HFF-Myc (cell line): ENCODE measurements at regions not wholly inside any gene's neighbourhood (a gene's known extent, or its start where the extent isn't known, plus 50 kb on each side); places are given as distances from the start of the nearest gene placed in this dataset.

Source experiments
- DNase-seq: peaks from one replicate; pipeline ENCODE4 v3.0.0-alpha.2; 2011; ENCODE audit warnings: low read depth; ENCODE audit errors: extremely low read depth
- H3K4me3 ChIP-seq: replicated peaks from 2 replicates; pipeline ENCODE4 v1.5.1; 2011; ENCODE audit warnings: low read depth, mild to moderate bottlenecking, control low read depth, low read length
- TF ChIP-seq, protein P1 (sequence below): IDR thresholded peaks from 2 replicates; pipeline ENCODE4 v1.5.1; 2012; ENCODE audit warnings: mild to moderate bottlenecking, low read depth, low read length, control low read depth; ENCODE audit errors: missing control alignments

DNA sequence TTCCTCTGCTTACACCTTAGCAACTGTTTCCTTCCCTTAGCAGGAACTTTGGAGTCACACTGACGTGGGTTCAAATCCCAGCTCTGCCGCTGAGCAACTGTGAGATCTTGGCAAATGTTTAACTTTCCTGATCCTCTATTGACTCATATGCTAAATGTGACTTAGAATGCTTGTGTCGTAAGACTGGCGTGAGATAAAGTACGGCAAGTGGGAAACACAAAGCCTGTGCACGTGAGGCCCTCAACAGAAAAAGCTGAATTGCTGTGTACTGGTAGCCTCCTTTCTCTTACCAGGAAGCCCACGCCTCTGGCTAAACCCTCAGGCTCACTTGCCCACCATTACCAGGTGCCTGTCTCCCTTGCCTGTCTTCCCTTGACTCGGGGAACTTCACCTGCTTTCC lies 135.4 kb upstream of the TNR start:
- DNase-seq = no peak
- no peak overlapping the region for H3K4me3 ChIP-seq
- TF ChIP-seq, protein P1, sequence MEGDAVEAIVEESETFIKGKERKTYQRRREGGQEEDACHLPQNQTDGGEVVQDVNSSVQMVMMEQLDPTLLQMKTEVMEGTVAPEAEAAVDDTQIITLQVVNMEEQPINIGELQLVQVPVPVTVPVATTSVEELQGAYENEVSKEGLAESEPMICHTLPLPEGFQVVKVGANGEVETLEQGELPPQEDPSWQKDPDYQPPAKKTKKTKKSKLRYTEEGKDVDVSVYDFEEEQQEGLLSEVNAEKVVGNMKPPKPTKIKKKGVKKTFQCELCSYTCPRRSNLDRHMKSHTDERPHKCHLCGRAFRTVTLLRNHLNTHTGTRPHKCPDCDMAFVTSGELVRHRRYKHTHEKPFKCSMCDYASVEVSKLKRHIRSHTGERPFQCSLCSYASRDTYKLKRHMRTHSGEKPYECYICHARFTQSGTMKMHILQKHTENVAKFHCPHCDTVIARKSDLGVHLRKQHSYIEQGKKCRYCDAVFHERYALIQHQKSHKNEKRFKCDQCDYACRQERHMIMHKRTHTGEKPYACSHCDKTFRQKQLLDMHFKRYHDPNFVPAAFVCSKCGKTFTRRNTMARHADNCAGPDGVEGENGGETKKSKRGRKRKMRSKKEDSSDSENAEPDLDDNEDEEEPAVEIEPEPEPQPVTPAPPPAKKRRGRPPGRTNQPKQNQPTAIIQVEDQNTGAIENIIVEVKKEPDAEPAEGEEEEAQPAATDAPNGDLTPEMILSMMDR = no peak

DNA sequence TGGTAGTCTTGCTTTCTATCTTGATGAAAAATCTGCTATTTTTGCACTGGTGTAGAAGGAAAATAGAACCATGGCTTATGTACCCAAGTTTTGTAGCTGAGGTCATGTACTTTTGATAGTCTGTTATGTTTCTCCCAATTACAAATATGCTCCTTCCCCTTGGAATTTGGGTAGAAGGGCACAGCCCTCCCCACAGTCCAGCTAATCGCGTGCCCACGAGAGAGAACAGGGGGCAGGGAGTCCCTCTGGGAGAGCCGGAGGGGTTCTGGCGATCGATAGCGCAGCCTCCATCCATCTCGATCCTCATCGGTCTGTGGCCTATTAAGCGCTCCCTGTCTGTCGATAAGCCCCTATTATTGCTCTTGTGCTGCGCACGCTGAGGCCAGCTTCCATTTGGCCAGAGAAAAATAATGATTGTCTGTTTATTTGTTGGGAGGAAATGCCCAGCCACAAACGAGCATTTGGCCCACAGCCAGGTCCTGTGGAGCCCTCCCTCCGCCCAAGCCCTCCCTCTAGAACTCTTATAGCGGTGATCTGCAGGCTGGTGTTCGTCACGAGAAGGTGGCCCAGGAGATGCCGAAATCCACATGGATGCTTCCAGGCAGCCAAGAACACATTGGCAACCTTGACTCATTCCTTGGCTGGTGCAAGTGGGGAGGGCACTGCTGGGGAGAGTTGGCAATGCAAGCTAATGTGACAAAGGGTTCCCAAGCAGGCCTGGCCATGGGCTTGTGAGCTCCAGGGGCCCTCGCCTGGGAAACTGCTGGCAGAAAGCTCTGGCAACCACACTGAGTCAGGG lies 134.7 kb upstream of the TNR start:
- no peak overlapping the region for H3K4me3 ChIP-seq
- TF ChIP-seq, protein P1 = no peak
- DNase-seq = no peak

DNA sequence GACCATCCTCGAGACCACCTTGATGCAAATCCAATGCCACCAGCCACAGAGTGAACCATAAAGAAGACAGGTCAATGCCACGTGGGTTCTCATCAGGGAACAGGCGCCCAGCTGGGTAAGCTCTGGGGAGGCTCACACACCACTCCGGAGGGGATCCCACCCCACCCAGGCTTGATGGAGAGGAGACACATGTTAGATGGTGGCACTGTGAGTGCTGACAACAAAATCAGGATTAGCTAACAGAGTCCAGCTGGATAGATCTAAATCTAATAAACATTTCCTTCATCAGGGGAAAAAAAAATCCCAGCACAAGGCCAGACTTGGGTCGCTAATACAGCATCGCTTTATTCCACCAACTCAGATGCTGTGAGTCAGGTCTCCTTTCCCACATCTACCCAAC lies 132.2 kb upstream of the TNR start:
- no peak for DNase-seq
- no peak overlapping the region for H3K4me3 ChIP-seq
- TF ChIP-seq, protein P1 = no peak

DNA sequence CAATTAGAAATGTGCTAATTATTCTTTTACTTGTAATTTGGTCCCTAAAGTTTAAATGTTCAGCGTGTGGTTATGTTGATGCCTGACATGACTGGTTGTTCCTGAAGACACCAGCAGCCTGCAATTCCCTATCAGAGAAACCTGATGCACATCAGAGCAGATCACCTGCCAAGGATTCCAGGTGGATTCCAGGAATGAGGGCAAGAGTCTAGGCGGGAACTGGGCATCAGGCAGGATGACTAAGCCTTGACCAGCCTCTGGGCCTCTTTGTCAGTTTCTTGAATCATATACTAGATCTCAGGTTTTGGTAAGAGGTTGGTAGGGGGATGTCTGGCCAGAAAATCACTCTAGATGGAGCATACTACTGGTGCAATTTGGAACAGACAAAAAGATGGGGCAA lies 130.7 kb upstream of the TNR start:
- H3K4me3 ChIP-seq = no peak overlapping the region
- DNase-seq = no peak
- TF ChIP-seq, protein P1 = no peak

DNA sequence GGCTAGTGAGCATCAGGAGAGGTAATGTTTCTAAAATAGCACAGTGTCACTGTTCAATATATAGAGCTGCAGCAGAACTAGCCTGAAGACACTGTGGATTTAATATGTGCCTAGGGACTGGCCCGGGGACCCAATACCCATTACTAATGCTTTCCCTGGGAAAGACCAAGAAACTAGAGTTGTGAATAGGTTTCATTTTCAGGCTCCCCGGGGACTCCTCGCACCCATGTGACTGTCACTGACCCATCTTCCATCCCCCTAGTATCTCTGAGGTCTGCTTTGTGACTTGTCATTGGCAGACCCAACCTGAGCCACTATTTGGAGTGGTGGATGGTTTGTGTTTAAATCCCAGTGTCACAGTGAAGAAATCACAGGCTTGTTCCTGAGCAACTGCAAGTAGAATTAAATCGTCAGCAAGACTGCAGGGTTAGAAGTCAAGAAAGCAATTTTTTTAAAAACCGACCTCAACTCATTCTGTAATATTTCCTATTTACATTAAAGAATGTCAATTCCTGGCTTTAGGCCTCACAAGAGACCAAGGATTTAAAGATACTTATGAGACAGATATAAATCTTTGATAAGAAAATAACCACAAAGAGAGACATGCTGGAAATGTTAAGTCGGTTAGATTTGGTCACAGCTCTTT lies 130.0 kb upstream of the TNR start:
- TF ChIP-seq, protein P1 = no peak
- no peak for DNase-seq
- no peak overlapping the region for H3K4me3 ChIP-seq

DNA sequence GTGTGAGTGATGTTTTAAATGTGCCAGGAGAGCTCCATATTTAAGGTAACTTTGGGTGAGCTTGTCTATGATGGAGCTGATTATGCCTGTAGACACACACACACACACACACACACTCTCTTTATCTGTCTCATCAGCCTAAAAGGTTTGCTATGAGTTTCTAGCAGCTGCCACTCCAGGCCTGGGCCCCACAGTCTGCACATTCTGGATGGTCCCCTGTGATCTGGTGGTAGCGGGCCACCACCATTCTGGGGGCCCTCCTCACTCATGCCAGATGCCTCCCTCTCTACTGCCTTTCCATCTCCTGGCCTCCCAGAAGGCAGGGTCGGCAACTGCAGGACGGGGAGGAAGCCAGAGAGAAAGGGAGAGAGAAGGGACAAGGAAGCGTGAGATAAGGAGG lies 129.2 kb upstream of the TNR start:
- no peak for DNase-seq
- TF ChIP-seq, protein P1 = no peak

More for the DNA sequence above, 129.2 kb upstream of the TNR start:
- no peak overlapping the region for H3K4me3 ChIP-seq
